ENCODE measurements at regions not wholly inside any gene's neighbourhood (a gene's known extent, or its start where the extent isn't known, plus 50 kb on each side); places are given as distances from the start of the nearest gene placed in this dataset.
"Not testable (repeated sequence)": the region's sequence is repeated elsewhere in the genome, so short reads cannot be mapped to it uniquely, and the experiment has no call there.

- Mint-ChIP-seq H3K27ac (no peak overlapping the region), H3K27me3 (no peaks in the 10 kb centered on the region), H3K4me1 (no peaks in the 10 kb centered on the region), H3K36me3 (no peaks in the 10 kb centered on the region), H3K4me3 (no peak overlapping the region), H3K9me3 (peaks cover 0 to 3% (median 0%) of the 10 kb centered on the region in 8 donors)
- DNase-seq, result no peak
- CTCF ChIA-PET (ENCODE audit: partially characterized antibody), result no interaction called here
- H3K9me3 ChIP-seq (ENCODE audit: control insufficient read depth in 1 of 2, low read length in 2 of 2), result no peaks in the 10 kb centered on the region
- H3K27ac ChIP-seq (ENCODE audit: low read depth, low read length), result no peak overlapping the region
- no peak overlapping the region for H3K4me3 ChIP-seq (ENCODE audit: low read length in 2 of 2)
- no peaks in the 10 kb centered on the region for H3K36me3 ChIP-seq (ENCODE audit: insufficient read depth, low read length)
- POLR2A ChIA-PET (ENCODE audit: partially characterized antibody), result no interaction called here
- no peaks in the 10 kb centered on the region for H3K4me1 ChIP-seq (ENCODE audit: insufficient read depth, low read length)
- intact Hi-C loops (cut with micrococcal nuclease), result no loop called here
- H3K27me3 ChIP-seq (ENCODE audit: insufficient read depth, low read length), result no peaks in the 10 kb centered on the region
Observed at GRCh38 chr3:3355442-3355841, 176.0 kb upstream of the CRBN start.

- Mint-ChIP-seq H3K27me3 (no peaks in the 10 kb centered on the region), H3K27ac (no peak overlapping the region), H3K36me3 (no peaks in the 10 kb centered on the region), H3K9me3 (peaks cover 0 to 3% (median 0%) of the 10 kb centered on the region in 8 donors), H3K4me3 (no peak overlapping the region), H3K4me1 (no peaks in the 10 kb centered on the region)
- no peaks in the 10 kb centered on the region for H3K27me3 ChIP-seq (ENCODE audit: insufficient read depth, low read length)
- intact Hi-C loops (cut with micrococcal nuclease), result no loop called here
- H3K27ac ChIP-seq (ENCODE audit: low read depth, low read length), result no peak overlapping the region
- no peaks in the 10 kb centered on the region for H3K36me3 ChIP-seq (ENCODE audit: insufficient read depth, low read length)
- H3K4me3 ChIP-seq (ENCODE audit: low read length in 2 of 2), result no peak overlapping the region
- ChIA-PET CTCF (ENCODE audit: partially characterized antibody) (no interaction called here), POLR2A (ENCODE audit: partially characterized antibody) (no interaction called here)
- DNase-seq, result no peak
- H3K4me1 ChIP-seq (ENCODE audit: insufficient read depth, low read length), result no peaks in the 10 kb centered on the region
- no peaks in the 10 kb centered on the region for H3K9me3 ChIP-seq (ENCODE audit: control insufficient read depth in 1 of 2, low read length in 2 of 2)
Observed at GRCh38 chr3:3353153-3353552, 173.7 kb upstream of the CRBN start.

- DNase-seq, result no peak
- Mint-ChIP-seq H3K36me3 (no peaks in the 10 kb centered on the region), H3K4me1 (no peaks in the 10 kb centered on the region), H3K9me3 (no peaks in the 10 kb centered on the region), H3K27me3 (no peaks in the 10 kb centered on the region), H3K4me3 (no peak overlapping the region), H3K27ac (no peak overlapping the region)
- H3K9me3 ChIP-seq (ENCODE audit: control insufficient read depth in 1 of 2, low read length in 2 of 2), result no peaks in the 10 kb centered on the region
- no peak overlapping the region for H3K27ac ChIP-seq (ENCODE audit: low read depth, low read length)
- no peak overlapping the region for H3K4me3 ChIP-seq (ENCODE audit: low read length in 2 of 2)
- CTCF ChIA-PET (ENCODE audit: partially characterized antibody), result no interaction called here
- no peaks in the 10 kb centered on the region for H3K27me3 ChIP-seq (ENCODE audit: insufficient read depth, low read length)
- H3K36me3 ChIP-seq (ENCODE audit: insufficient read depth, low read length), result no peaks in the 10 kb centered on the region
- intact Hi-C loops (cut with micrococcal nuclease), result no loop called here
- POLR2A ChIA-PET (ENCODE audit: partially characterized antibody), result no interaction called here
- no peaks in the 10 kb centered on the region for H3K4me1 ChIP-seq (ENCODE audit: insufficient read depth, low read length)
Observed at GRCh38 chr3:3351226-3351625, 171.7 kb upstream of the CRBN start.

- CTCF ChIA-PET (ENCODE audit: partially characterized antibody); H3K27me3 ChIP-seq (ENCODE audit: insufficient read depth, low read length); intact Hi-C loops (cut with micrococcal nuclease); H3K9me3 Mint-ChIP-seq; H3K36me3 ChIP-seq (ENCODE audit: insufficient read depth, low read length); H3K27ac Mint-ChIP-seq; H3K4me3 ChIP-seq (ENCODE audit: low read length in 2 of 2); H3K4me1 Mint-ChIP-seq; H3K9me3 ChIP-seq (ENCODE audit: control insufficient read depth in 1 of 2, low read length in 2 of 2); H3K4me3 Mint-ChIP-seq; H3K27me3 Mint-ChIP-seq; H3K27ac ChIP-seq (ENCODE audit: low read depth, low read length); H3K4me1 ChIP-seq (ENCODE audit: insufficient read depth, low read length); POLR2A ChIA-PET (ENCODE audit: partially characterized antibody); DNase-seq; H3K36me3 Mint-ChIP-seq: not testable (repeated sequence)
Observed at GRCh38 chr3:3347056-3347455, 167.6 kb upstream of the CRBN start.

- DNase-seq, result no peak
- intact Hi-C loops (cut with micrococcal nuclease), result no loop called here
- no peak overlapping the region for H3K4me3 ChIP-seq (ENCODE audit: low read length in 2 of 2)
- Mint-ChIP-seq H3K4me3 (no peak overlapping the region), H3K27me3 (peaks cover 1 to 7% of the 10 kb centered on the region in 2 donors), H3K9me3 (peaks cover 0 to 2% (median 0%) of the 10 kb centered on the region in 8 donors), H3K27ac (no peak overlapping the region), H3K36me3 (no peaks in the 10 kb centered on the region), H3K4me1 (no peaks in the 10 kb centered on the region)
- ChIA-PET POLR2A (ENCODE audit: partially characterized antibody) (no interaction called here), CTCF (ENCODE audit: partially characterized antibody) (no interaction called here)
- no peaks in the 10 kb centered on the region for H3K27me3 ChIP-seq (ENCODE audit: insufficient read depth, low read length)
- no peaks in the 10 kb centered on the region for H3K4me1 ChIP-seq (ENCODE audit: insufficient read depth, low read length)
- H3K9me3 ChIP-seq (ENCODE audit: control insufficient read depth in 1 of 2, low read length in 2 of 2), result no peaks in the 10 kb centered on the region
- no peak overlapping the region for H3K27ac ChIP-seq (ENCODE audit: low read depth, low read length)
- H3K36me3 ChIP-seq (ENCODE audit: insufficient read depth, low read length), result no peaks in the 10 kb centered on the region
Observed at GRCh38 chr3:3346556-3346955, 167.1 kb upstream of the CRBN start.

GRCh38 chr3:3342141-3342540 is 162.7 kb upstream of the CRBN start:
- H3K9me3 ChIP-seq (ENCODE audit: control insufficient read depth in 1 of 2, low read length in 2 of 2), result no peaks in the 10 kb centered on the region
- Mint-ChIP-seq H3K9me3 (peaks cover 0 to 2% (median 0%) of the 10 kb centered on the region in 8 donors), H3K4me1 (no peaks in the 10 kb centered on the region), H3K27ac (no peak overlapping the region), H3K4me3 (no peak overlapping the region), H3K36me3 (no peaks in the 10 kb centered on the region), H3K27me3 (peaks cover 4 to 7% of the 10 kb centered on the region in 2 donors)
- intact Hi-C loops (cut with micrococcal nuclease), result no loop called here
- no peak overlapping the region for H3K4me3 ChIP-seq (ENCODE audit: low read length in 2 of 2)
- H3K36me3 ChIP-seq (ENCODE audit: insufficient read depth, low read length), result no peaks in the 10 kb centered on the region
- DNase-seq, result no peak
- ChIA-PET CTCF (ENCODE audit: partially characterized antibody) (no interaction called here), POLR2A (ENCODE audit: partially characterized antibody) (no interaction called here)
- no peak overlapping the region for H3K27ac ChIP-seq (ENCODE audit: low read depth, low read length)
- H3K27me3 ChIP-seq (ENCODE audit: insufficient read depth, low read length), result no peaks in the 10 kb centered on the region
- H3K4me1 ChIP-seq (ENCODE audit: insufficient read depth, low read length), result no peaks in the 10 kb centered on the region

GRCh38 chr3:3340965-3341895 is 161.7 kb upstream of the CRBN start:
- Mint-ChIP-seq H3K27me3 (peaks cover 4 to 7% of the 10 kb centered on the region in 2 donors), H3K9me3 (peaks cover 0 to 2% (median 0%) of the 10 kb centered on the region in 8 donors), H3K4me3 (no peak overlapping the region), H3K27ac (no peak overlapping the region), H3K4me1 (no peaks in the 10 kb centered on the region), H3K36me3 (no peaks in the 10 kb centered on the region)
- H3K27ac ChIP-seq (ENCODE audit: low read depth, low read length), result no peak overlapping the region
- no peaks in the 10 kb centered on the region for H3K9me3 ChIP-seq (ENCODE audit: control insufficient read depth in 1 of 2, low read length in 2 of 2)
- ChIA-PET POLR2A (ENCODE audit: partially characterized antibody) (no interaction called here), CTCF (ENCODE audit: partially characterized antibody) (no interaction called here)
- H3K27me3 ChIP-seq (ENCODE audit: insufficient read depth, low read length), result no peaks in the 10 kb centered on the region
- H3K4me3 ChIP-seq (ENCODE audit: low read length in 2 of 2), result no peak overlapping the region
- intact Hi-C loops (cut with micrococcal nuclease), result no loop called here
- no peaks in the 10 kb centered on the region for H3K4me1 ChIP-seq (ENCODE audit: insufficient read depth, low read length)
- no peaks in the 10 kb centered on the region for H3K36me3 ChIP-seq (ENCODE audit: insufficient read depth, low read length)
- DNase-seq, result no peak

Measured in CD4-positive, alpha-beta memory T cell (primary cell).